Kidney (tissue), 13 donors: ENCODE measurements at regions not wholly inside any gene's neighbourhood (a gene's known extent, or its start where the extent isn't known, plus 50 kb on each side); places are given as distances from the start of the nearest gene placed in this dataset.

ENCODE experiments used
- DNase-seq, 5 donors: peaks; one replicate each; pipeline ENCODE4 v3.0.0-alpha.2; 2013 to 2020
- FAIRE-seq: peaks from 2 replicates; lab custom pipeline; 2012; peaks lifted over from hg19 to GRCh38; lab: Jason Lieb, UNC
- H3K27ac ChIP-seq, 2 donors: one replicate each; pipeline ENCODE4 v1.7.0; 2013; ENCODE audit warnings: low read depth in 2 of 2, low read length in 2 of 2, inconsistent platforms in 1 of 2
- H3K27me3 ChIP-seq: one replicate; pipeline ENCODE4 v1.7.1; 2013; ENCODE audit warnings: low read length, inconsistent platforms; ENCODE audit not compliant: control insufficient read depth, insufficient read depth
- H3K36me3 ChIP-seq, 3 donors: one replicate each; pipeline versions ENCODE4 v1.7.0 to v1.7.1; 2013; ENCODE audit warnings: low read length in 3 of 3, control low read depth in 1 of 3, inconsistent platforms in 1 of 3; ENCODE audit not compliant: insufficient read depth in 3 of 3, control insufficient read depth in 2 of 3
- H3K4me1 ChIP-seq, 3 donors: one replicate each; pipeline versions ENCODE4 v1.7.0 to v1.7.1; 2013; ENCODE audit warnings: low read length in 3 of 3, inconsistent platforms in 1 of 3, low read depth in 1 of 3; ENCODE audit not compliant: control insufficient read depth in 2 of 3, insufficient read depth in 2 of 3
- H3K4me3 ChIP-seq, 3 donors: one replicate each; pipeline versions ENCODE4 v1.7.0 to v1.8.1; 2013; ENCODE audit warnings: low read length in 3 of 3, control low read depth in 1 of 3, inconsistent platforms in 1 of 3
- H3K9ac ChIP-seq, 3 donors: one replicate each; pipeline versions ENCODE4 v1.7.0 to v1.7.1; 2013; ENCODE audit warnings: low read length in 3 of 3, control low read depth in 1 of 3, inconsistent platforms in 1 of 3
- H3K9me3 ChIP-seq, 3 donors: one replicate each; pipeline versions ENCODE4 v1.7.0 to v1.7.1; 2013; ENCODE audit warnings: low read length in 3 of 3, control low read depth in 1 of 3, inconsistent platforms in 1 of 3; ENCODE audit not compliant: control insufficient read depth in 2 of 3, insufficient read depth in 1 of 3
- intact Hi-C: fragments of 100-400 bp; cut with DNase I; formaldehyde crosslinking; loops from one replicate; pipeline ENCODE4 v1.11.1; 2022
- TF ChIP-seq, protein P1 (sequence below): IDR thresholded peaks from 3 replicates; pipeline ENCODE4 v1.5.1; 2012; ENCODE audit warnings: mild to moderate bottlenecking, moderate library complexity, borderline replicate concordance; ENCODE audit not compliant: insufficient read depth; ENCODE audit errors: extremely low read depth
- donor health status: control.
- donor health status: control.
- donor health status: control.
- donor health status: control.
- donor health status: control.
- donor health status: DM: yes; HTN: yes; CAD: no.
- donor health status: Normal renal cell carcinoma (clear cell type).

DNA sequence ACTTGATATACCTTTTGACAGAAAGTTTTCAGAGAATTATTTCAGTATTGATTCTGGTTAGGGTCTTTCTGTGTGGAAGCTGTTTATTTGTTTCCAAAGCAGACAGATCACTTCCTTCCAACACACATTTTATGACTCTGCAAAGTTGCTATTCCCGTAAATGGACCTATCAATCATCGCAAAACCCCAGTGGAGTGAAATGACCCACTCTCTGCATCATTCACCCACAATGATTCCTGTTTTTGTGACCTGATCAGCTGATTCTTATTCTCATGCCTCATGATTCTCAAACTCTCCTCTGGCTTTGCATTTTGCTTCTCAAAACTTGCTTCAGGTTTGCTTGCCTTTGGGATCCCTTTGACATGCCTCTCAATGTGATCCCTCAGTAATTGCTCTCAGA, 453.7 kb downstream of the PCDH17 start:
- Histone ChIP-seq H3K4me1 (no peaks in the 10 kb centered on the region), H3K36me3 (no peaks in the 10 kb centered on the region), H3K9ac (no peak overlapping the region), H3K27ac (no peak overlapping the region), H3K9me3 (no peaks in the 10 kb centered on the region), H3K4me3 (no peak overlapping the region), H3K27me3 (no peaks in the 10 kb centered on the region)
- TF ChIP-seq, protein P1, sequence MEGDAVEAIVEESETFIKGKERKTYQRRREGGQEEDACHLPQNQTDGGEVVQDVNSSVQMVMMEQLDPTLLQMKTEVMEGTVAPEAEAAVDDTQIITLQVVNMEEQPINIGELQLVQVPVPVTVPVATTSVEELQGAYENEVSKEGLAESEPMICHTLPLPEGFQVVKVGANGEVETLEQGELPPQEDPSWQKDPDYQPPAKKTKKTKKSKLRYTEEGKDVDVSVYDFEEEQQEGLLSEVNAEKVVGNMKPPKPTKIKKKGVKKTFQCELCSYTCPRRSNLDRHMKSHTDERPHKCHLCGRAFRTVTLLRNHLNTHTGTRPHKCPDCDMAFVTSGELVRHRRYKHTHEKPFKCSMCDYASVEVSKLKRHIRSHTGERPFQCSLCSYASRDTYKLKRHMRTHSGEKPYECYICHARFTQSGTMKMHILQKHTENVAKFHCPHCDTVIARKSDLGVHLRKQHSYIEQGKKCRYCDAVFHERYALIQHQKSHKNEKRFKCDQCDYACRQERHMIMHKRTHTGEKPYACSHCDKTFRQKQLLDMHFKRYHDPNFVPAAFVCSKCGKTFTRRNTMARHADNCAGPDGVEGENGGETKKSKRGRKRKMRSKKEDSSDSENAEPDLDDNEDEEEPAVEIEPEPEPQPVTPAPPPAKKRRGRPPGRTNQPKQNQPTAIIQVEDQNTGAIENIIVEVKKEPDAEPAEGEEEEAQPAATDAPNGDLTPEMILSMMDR, result no peak
- no peak for DNase-seq
- no peak for FAIRE-seq
- intact Hi-C loops, result no loop called here

DNA sequence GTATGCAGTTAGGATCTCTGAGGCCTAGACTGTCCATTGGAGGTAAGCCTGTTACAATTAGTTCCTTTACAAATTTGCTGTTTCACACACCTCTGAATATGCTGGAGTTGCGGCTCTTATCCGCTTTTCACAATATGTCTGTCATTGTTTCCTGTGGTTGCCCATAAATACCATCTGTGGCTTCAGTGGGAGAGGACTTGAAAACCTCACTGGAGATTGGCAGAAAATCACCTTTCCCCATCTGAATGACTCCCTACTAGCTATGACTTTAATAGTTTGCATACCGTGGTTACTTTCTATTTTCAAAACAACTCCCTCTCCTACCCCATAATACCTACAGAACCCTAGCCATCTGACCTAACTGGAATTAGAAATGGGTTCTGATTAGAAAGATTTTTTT, 454.3 kb downstream of the PCDH17 start:
- Histone ChIP-seq H3K36me3 (no peaks in the 10 kb centered on the region), H3K4me1 (no peaks in the 10 kb centered on the region), H3K4me3 (no peak overlapping the region), H3K27ac (no peak overlapping the region), H3K9me3 (no peaks in the 10 kb centered on the region), H3K9ac (no peak overlapping the region), H3K27me3 (no peaks in the 10 kb centered on the region)
- DNase-seq, result no peak
- TF ChIP-seq, protein P1, result no peak
- FAIRE-seq, result no peak
- intact Hi-C loops, result no loop called here

DNA sequence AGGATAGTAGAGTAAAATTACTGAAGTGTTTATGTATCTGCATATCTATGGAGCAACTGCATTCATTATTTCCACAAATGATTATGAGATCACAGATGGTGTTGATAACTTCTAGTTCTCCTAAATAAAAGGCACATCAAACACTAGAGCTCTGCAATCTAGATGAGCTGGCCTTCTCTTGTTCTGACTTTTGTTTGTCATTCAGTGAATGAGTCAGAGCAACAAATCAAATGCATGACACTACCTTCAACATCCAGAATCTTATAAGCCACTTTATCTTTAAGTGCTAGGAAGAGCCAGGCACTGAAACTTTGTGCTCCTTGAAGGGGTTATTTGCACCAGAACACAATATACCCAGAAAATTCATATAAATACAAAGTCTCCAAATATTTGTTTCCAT, 456.0 kb downstream of the PCDH17 start:
- Histone ChIP-seq H3K27me3 (no peaks in the 10 kb centered on the region), H3K27ac (no peak overlapping the region), H3K9me3 (no peaks in the 10 kb centered on the region), H3K9ac (no peak overlapping the region), H3K4me1 (no peaks in the 10 kb centered on the region), H3K4me3 (no peak overlapping the region), H3K36me3 (no peaks in the 10 kb centered on the region)
- FAIRE-seq, result no peak
- intact Hi-C loops, result no loop called here
- TF ChIP-seq, protein P1, result no peak
- no peak for DNase-seq

DNA sequence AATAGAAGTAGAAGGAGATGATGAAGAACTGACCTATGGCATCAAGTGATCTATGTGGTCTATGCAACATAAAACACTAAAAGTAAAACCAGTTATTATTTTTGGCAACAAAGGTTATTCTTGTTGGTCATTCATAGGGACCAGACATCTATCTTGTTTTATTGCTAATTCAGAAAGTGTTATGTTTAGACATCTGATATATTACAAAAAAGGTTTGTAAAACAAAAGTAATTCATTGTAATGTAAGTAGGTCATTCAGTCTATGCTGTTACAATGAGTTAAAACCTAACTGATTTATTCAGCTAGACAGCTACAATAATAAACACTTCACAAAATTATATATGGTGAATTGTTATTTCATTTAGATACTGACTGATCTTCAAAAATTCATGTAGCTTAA, 461.9 kb downstream of the PCDH17 start:
- Histone ChIP-seq H3K27ac (no peak overlapping the region), H3K4me1 (no peaks in the 10 kb centered on the region), H3K9ac (no peak overlapping the region), H3K4me3 (no peak overlapping the region), H3K27me3 (no peaks in the 10 kb centered on the region), H3K36me3 (no peaks in the 10 kb centered on the region), H3K9me3 (peaks cover 0 to 2% (median 0%) of the 10 kb centered on the region in 3 donors)
- FAIRE-seq (no peak), DNase-seq (peak in 2 of 5 donors; percentile 45 to 67)
- intact Hi-C loops, result no loop called here
- TF ChIP-seq, protein P1, result no peak
